GM19240 (cell line): ENCODE measurements at regions not wholly inside any gene's neighbourhood (a gene's known extent, or its start where the extent isn't known, plus 50 kb on each side); places are given as distances from the start of the nearest gene placed in this dataset.
"Not testable (repeated sequence)": the region's sequence is repeated elsewhere in the genome, so short reads cannot be mapped to it uniquely, and the experiment has no call there.

Experiments
- DNase-seq: peaks from one replicate; pipeline ENCODE4 v3.0.0; 2011; ENCODE audit warnings: low spot score; ENCODE audit not compliant: insufficient read length

DNA sequence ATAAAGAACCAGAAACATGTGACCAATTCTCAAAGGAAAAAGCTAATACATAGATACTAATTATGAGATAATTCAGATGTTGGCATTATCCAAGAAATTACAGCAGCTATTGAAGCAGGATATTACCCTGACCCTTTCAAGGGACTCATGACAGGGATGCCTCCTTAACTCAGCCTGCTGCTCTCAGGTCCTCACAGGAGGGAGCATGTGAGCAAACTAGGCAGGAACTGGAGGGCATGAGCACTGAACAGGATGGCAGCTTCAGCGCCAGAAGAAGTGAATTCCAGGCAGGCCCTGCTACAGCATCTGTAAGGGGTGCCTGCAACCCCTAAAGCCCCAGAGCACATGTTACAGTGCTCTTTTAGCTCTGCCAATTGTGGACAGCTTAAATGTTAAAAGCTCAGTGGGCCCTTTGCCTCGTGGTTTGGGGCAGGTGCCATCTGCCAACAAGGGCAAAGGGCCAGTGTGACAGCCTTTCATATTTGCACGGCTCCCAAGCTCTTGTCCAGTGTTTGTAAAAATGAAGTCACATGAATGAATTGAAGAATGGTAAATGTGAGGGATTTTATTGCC lies 464.7 kb upstream of the COX7C start:
- DNase-seq: no peak

DNA sequence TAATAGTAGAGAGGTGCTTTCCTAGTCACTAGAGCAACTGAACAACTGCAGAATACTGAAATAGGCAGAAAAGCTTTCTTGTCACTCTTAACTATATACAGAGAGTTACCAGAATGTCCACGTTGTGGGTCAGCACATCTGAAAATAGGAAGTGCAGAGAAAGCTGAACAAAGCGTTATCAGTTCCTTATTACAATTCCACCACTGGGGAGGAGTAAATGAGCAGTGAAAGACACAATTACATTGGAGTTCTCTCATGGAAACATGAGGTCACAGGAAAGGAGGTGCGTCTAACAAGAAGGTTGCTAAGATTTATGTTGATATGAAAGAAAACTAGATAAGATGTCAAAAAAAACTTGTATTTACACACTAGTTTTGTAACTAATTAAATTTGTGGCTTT lies 461.9 kb upstream of the COX7C start:
- no peak for DNase-seq

DNA sequence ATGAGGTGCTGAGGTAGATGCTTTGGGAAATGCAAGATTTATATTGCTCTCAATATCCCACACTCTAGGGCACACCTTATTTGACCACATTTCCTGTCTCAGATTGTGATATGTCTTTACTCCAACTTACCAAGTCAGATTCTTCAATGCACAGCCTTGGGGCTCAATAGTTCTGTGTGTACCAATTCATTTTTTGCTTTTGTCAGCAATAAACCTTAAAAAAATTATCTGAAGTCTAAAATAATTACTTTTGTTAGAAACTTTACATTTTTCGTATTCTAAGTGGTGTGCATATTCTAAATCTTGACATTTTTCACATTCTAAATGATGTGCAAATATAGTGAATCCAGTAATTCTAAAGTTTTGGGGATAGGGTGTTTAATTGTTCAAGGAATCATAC lies 447.5 kb upstream of the COX7C start:
- DNase-seq: no peak

DNA sequence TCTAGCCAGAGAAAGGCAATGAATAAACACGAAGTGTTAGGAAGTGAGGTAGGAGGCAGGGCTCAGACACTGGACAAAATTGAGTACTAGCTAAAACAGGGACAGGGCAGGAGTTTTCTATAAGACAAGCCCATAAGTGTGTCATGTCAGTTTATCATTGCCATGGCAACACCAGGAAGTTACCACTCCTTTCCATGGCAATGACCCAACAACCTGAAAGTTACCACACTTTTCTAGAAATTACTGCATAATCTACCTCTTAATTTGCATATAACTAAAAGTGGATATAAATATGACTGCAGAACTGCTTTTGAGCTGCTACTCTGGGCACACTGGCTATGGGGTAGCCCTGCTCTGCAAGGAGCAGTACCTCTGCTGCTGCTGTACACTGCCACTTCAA lies 442.5 kb upstream of the COX7C start:
- no peak for DNase-seq

DNA sequence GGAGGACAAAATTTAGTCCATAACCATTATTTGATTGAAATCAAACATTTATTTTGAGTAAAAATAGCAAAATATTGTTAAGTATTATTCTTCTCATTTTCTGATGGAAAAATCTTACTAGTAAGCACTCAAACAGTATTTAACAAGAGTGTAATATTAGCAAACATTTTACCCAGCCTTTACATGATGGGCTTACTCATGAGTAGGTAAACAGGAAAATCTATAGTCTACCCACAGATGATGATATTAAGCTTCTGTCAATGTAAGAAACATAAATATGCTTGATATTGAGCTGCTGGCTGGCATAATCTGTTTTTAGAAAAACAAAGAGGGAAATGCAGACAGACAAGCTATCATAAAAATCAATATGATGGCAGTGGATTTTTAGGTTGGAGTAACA lies 418.5 kb upstream of the COX7C start:
- DNase-seq: no peak

DNA sequence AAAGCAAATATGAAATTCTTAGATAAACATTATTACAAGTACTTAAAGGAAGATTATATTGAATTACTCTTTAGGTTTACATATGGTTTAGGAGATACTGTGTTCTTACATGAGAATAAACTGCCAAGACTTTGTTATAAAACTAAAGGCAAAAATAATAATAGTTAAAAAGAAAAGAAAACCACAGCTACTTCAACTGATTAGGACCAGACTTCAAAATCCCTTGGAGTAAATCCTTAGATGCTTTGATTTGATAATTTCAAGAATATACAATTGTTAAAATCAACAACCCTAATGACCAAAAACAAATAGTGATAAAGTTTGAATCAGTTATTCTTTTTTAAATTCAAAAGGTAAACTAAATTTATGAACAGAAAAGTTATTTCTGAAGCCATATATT lies 389.6 kb upstream of the COX7C start:
- DNase-seq: no peak

DNA sequence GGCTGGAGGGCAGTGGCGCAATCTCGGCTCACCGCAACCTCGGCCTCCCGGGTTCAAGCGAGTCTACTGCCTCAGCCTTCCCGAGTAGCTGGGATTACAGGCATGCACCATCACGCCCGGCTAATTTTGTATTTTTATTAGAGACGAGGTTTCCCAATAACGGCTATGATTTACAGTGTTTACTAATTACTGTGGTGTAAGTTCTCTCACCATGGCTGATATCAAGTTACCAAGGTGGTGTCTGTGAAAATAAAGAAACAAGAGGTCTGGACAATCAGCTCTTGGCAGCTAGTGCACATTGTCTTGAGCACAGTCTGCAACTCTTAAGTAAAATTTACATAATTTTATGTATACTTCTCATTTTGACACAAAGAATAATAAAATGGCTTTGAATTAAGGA lies 385.5 kb upstream of the COX7C start:
- no peak for DNase-seq

DNA sequence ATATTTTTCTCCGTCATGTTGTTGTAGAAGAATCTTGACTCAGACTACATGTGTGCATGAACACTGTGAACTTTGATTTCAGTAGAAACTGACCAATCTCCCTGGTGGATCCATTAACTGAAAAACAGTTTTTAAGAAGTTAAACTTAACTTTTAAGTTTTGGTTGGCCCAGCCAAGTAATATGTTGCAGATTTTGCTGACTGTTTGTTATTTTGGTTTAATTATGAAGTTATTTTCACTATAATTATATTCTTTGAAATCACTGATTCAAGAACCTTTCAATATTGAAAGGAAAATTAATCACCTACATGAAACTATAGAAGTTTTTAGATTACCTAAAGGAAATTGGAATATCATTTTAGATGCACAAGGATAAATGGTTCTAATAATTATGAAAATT lies 373.6 kb upstream of the COX7C start:
- no peak for DNase-seq

DNA sequence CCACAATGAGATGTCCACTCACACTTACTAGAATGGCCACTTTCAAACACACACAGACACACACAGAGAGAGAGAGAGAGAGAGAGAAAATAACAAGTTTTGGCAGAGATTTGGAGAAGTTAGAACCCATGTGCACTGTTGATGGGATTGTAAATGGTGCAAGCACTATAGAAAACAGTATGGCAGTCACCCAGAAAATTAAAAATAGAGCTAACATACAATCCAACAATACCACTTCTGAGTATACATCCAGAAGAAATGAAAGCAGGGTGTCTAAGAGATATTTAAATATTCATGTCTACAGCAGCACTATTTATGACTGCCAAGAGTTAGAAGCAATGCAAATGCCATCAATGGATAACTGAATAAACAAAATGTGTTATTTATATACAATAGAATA lies 359.9 kb upstream of the COX7C start:
- DNase-seq: no peak

DNA sequence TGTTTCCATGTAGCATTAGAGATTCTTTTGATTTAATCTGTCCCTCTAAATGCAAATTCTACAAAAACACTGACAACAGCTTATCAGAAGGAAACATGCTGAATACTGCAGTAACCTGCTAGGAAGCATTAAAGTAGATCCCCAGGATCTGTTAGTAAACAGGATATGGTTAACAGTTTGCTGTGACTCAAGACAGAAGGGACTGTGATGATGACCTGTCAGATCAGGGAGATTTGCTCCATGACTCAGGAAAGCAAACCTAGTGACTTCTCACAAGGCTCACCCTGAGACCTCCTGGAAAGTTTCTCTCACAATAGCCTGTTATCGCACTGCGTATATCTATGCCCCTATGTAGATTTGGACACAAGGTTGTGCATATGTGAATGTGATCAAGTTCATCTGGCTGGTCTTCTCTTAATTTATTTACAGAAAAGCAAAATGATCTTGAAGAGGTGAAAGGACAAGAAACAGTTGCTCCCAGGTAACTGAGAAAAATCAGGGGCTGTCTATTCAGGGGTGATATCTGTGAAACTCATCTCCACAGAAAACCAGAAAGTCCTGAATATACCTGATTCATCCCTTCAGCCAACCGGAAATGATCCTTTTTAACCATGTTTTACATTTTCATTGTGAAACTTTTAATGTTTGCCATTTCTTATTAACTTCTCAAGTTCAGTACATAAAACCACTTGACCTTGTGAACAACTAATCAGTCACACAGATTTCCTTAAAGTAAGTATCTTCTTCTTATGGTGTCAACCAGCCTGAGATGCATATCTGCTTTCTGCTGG lies 333.1 kb upstream of the COX7C start:
- DNase-seq: not testable (repeated sequence)

DNA sequence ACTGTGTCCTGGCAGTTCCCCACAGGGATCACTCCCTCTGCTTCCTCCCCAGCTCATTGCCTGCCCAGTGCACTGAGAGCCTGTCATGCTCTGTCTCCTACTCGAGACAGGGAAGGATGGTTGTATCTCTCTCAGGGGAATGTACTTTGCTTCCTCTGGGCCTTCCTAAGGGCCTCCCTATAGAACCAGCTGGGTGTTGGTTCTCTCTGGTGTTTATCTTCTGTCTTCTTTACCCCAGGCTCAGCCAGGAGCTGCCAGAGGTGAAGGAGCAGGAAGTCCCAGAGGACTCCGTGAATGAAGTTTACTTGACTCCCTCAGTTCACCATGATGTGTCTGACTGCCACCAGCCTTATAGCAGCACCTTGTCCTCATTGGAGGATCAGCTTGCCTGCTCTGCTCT lies 330.3 kb upstream of the COX7C start:
- not testable (repeated sequence) for DNase-seq

DNA sequence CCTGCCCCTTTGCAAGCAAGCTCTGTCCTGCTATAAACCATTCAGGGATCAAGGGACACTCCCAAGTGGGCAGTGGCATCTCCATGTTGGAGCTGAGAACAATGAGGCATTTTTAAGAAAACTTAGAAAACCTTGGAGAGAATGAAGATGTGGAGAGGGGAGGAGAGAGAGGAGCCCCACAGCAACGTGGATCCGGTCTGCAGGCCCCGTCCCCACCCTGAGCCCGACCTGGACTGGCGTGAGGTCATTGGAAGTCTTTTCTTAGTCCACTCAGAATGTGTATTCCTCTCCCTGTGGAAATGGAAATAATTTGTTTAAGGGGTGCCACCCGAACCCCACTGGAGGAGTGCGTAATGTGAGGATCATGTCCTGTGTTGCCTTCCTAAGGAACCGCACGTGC lies 328.0 kb upstream of the COX7C start:
- not testable (repeated sequence) for DNase-seq

DNA sequence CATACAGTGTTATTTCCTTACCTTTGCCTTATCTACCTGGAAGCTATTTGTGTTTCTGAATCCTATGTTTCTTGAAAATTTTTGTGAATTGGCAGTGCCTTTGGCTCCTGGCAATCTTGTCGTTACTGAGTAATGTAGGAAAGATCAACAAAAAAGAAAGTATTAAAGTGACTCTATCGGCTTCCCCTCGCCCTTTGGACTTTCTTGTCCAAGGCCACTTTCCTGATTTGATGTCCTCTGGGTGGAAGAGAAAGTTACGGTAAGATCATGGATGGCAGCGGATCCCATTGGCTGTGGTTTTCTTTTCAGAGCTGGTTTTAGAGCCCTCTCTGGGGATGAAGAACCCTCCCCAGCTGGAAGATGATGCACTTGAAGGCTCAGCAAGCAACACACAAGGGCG lies 324.9 kb upstream of the COX7C start:
- not testable (repeated sequence) for DNase-seq

DNA sequence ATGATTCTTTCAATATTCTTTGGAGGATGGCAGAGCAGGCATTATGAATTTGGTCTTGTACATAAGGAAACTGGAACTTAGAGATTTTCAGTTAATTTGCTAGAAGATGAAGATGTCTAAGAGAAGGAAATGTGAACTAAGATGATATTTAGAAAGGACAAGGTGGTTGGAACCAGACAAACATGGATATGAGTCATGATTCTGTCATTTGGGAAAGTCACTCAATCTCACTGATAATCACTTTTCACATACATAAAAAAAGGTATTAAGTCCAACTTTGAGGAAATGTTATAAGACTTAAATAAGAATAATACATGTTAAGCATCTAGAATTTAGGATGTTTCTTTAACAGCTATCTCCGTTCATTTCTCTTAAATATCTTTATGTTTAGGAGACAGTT lies 315.1 kb upstream of the COX7C start:
- DNase-seq: not testable (repeated sequence)

DNA sequence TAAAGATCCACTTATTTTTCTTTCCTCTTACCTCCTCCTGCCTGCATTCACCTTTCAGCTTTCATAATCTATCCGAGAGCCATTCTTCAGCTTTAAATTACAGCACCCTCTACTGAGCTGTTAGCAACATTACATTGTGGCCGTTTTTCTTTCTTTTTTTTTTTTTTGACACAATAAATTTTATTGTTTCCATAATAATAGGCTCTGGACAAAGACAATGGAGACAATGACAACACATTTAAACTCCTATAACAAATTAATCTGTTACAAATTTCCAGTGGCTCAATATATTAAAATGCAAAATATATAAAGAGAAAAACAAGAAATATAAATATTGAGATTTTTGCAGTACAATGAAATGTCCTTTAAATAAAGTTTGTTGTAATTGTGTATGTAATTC lies 312.7 kb upstream of the COX7C start:
- DNase-seq: not testable (repeated sequence)

DNA sequence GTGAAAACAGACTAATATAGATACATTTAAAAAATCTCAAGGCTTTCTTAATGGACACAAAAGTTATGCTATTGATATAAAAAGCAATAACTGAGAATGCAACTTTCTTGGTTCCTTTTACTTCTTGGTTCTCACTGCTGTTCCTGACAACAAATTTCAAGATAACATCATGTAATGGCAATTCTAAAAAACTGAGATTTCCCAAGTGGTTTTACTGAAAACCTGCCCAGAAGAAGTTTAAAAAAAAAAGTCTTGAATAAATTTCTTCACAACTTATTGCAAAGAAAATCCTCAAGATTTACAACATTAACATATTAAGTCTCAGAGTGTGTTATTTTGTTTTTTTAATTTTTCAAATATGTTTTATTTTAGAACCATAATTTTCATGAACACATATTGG lies 302.8 kb upstream of the COX7C start:
- DNase-seq: no peak

DNA sequence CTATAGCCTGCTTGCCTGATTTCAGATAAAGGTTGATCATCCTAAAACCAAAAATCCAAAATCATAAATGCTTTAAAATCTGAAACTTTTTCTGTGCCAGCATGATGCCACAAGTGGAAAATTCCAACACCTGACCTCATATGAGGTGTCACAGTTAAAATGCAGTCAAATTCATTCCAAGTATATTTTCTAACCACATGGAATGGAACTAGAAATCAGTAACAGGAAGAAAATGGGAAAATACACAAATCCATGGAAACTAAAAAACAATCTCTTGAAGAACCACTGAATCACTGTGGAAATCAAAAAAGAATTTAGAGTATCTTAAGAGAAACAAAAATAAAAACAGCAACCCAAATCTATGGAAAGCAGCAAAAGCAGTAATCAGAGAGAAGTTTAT lies 297.5 kb upstream of the COX7C start:
- DNase-seq: no peak

DNA sequence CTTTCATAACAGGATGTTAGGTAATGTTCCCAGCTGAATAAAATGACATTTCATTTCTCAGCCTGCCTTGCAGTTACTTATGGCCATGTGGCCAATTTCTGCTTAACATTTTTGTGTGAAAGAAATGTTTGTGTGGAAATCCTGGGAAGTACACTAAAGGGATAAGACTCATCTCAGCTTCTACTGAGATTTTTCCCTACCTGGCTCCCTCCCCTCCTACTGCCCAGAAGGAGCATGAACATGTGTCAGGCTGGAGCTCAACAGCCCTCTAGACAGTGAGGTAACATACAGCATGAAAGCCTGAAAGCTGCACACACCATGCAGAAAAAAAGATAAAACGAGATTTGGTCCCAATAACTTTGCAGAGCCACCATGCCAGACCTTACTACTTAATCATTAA lies 288.4 kb upstream of the COX7C start:
- DNase-seq: no peak

DNA sequence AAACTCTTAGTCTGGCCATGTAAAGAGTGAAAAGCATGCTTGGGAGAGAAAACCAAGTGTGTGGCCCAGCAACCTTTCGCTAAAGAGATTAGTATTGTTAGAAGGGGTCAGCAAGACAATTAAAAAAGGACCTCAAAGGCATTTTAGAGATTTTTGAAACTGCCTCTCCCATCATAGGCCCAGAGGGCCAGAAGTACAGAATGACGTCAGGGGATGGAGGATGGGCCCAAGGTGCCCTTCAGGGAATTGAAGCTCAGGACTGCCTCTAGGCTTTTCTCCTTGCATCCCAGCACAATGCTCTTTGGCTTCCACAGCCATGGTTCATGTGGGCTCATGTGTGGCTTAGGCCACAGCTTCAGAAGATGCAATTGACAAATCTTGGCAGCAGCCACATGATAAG lies 287.0 kb upstream of the COX7C start:
- no peak for DNase-seq

DNA sequence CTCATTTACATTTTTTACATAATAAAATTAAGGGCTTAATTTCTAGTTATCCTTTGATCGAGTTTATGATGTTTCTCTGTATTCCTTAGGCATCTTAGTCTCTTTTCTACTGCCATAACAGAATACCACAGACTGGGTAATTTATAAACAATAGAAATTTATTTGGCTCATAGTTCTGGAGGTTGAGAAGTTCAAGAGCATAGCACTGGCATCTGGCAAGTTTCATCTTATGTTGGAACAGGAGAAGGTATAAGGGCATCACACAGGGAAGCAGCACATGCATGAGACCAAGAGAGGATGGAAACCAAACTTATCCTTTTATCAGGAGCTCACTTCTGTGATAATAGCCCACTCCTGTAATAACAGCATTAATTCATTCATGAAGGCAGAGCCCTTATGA lies 284.9 kb upstream of the COX7C start:
- DNase-seq: no peak

DNA sequence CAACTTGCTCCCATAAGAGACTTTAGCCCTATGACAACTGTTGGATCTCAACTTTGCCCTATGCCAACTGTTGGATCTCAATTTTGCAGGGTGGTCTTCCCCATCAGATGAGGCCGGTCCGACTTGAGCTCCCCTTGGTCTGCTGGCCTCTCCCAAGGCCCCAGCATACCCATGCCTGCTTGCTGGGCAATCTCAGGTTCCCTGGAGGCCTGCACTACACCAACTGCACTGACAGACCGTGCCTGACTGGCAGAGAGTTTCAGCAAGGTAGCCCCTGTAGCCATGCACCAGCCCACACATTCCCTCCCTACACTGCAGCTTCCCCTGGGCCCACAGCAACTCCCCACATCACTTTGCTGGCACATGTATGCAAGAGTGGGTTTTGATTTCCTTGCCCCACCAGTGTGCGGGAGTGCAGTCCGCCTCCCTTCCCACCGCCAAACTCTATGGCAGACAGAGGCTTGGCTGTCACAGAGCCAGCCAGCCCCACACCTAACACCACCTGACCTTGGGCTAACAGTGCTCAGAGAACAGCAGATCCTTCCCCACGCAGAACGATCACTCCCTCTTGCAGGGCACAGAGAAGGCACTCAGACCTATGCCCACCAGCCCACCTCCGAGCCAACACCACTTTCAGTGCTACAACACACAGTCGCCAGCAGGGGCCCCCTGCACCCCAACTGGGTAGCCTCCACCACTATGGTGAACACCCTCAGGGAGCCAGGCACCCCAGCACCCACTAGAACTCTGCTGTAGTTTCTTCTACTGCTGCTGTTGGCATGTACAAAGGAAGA lies 279.9 kb upstream of the COX7C start:
- DNase-seq: no peak

DNA sequence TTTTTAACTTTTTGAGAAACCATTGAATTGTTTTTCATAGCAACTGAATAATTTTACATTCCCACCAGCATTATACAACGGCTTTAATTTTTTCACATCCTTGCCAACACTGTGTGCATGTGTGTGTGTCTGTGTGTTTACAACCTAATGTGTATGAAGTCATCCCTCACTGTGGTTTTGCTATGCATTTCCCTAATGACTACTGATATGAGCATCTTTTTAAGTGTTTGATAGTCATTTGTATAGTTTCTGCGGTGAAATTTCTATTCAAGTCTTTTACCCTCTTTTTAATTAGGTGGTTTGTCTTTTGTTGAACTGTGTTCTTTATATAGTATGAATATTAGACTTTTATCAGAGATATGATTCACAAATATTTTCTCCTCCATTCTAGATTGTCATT lies 263.1 kb upstream of the COX7C start:
- no peak for DNase-seq

DNA sequence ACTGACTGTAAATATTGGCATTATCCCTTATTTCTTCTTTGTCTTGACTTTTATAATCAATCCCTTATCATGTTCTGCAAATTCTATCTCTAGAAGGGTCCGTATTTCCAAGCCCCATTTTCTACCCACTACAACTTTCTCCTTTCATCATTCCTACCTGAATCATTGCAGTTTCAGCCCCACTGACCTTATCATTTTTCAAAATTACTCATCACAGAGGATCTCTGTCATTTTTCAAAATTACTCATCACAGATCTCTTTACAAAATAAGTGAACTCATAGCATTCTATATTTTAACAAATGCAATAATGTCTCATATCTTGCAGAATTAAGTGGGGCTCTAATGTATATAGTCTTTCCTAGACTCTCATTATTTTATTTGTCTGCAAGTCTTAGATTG lies 256.9 kb upstream of the COX7C start:
- no peak for DNase-seq
